GM12878 (cell line): ENCODE measurements at regions not wholly inside any gene's neighbourhood (a gene's known extent, or its start where the extent isn't known, plus 50 kb on each side); places are given as distances from the start of the nearest gene placed in this dataset.

Experiments
- ATAC-seq: fragments of 200-7000 bp; cut with Tn5 transposase; 3 replicates; pipeline ENCODE4 v1.9.1; 2020; ENCODE audit warnings: mild to moderate bottlenecking, moderate library complexity
- BruUV-seq: library from RNA; stranded (reverse); fragments of 400-500 nt; replicated peaks from 2 replicates; lab custom pipeline; 2021; lab: Mats Ljungman, UMichigan
- CTCF ChIA-PET: fragments of 300-600 bp; sonication (Branson Sonifier 250); formaldehyde crosslinking; extraction: SDS; loops from one replicate; lab custom pipeline; 2021; ENCODE audit warnings: inconsistent platforms; lab: Yijun Ruan, JAX
- POLR2A ChIA-PET: fragments of 350-600 bp; formaldehyde crosslinking; extraction: SDS; loops from one replicate; lab custom pipeline; 2021; ENCODE audit warnings: inconsistent platforms; lab: Charles Lee
- RAD21 ChIA-PET: fragments of 300-600 bp; sonication (Branson Sonifier 250); formaldehyde crosslinking; loops from one replicate; lab custom pipeline; 2023; ENCODE audit warnings: antibody characterized with exemption; ENCODE audit not compliant: unreplicated experiment; lab: Charles Lee
- SMC1A ChIA-PET: fragments of 300-600 bp; sonication (Branson Sonifier 250); formaldehyde crosslinking; loops from one replicate; lab custom pipeline; 2023; ENCODE audit not compliant: unreplicated experiment, uncharacterized antibody; lab: Charles Lee
- DNase-seq: peaks from one replicate; pipeline ENCODE4 v3.0.0-alpha.2; 2011; ENCODE audit warnings: low read depth, low spot score
- FAIRE-seq: peaks from 3 replicates; lab custom pipeline; 2011; peaks lifted over from hg19 to GRCh38; lab: Jason Lieb, UNC
- H2AFZ ChIP-seq: 2 replicates; pipeline ENCODE4 v1.6.0; 2011; ENCODE audit warnings: low read depth, low read length, control low read depth; ENCODE audit not compliant: control insufficient read depth
- H3K27ac ChIP-seq: 2 replicates; pipeline ENCODE4 v1.5.1; 2011; ENCODE audit warnings: control low read depth; ENCODE audit not compliant: control insufficient read depth, insufficient read depth
- H3K27me3 ChIP-seq, 2 experiments: replicated peaks in 1 of 2; 2 replicates each; pipeline versions ENCODE4 v1.6.0 to v1.6.1; 2011; ENCODE audit warnings: low read length in 1 of 2; ENCODE audit not compliant: control insufficient read depth in 2 of 2, insufficient read depth in 2 of 2
- H3K36me3 ChIP-seq, 2 experiments: 2 replicates each; pipeline ENCODE4 v1.5.1; 2011; ENCODE audit warnings: low read length in 1 of 2; ENCODE audit not compliant: control insufficient read depth in 2 of 2, insufficient read depth in 2 of 2
- H3K4me1 ChIP-seq: 2 replicates; pipeline ENCODE4 v1.6.1; 2011; ENCODE audit warnings: mild to moderate bottlenecking, low read length, moderate library complexity, mixed read lengths; ENCODE audit not compliant: control insufficient read depth, insufficient read depth
- H3K4me2 ChIP-seq: 2 replicates; pipeline ENCODE4 v1.6.0; 2011; ENCODE audit warnings: control low read depth; ENCODE audit not compliant: control insufficient read depth, insufficient read depth
- H3K4me3 ChIP-seq: fragments of 200-600 bp; sonication (generic); 2 replicates; pipeline ENCODE4 v1.5.1; 2016
- H3K79me2 ChIP-seq: 2 replicates; pipeline ENCODE4 v1.6.0; 2011; ENCODE audit warnings: low read length; ENCODE audit not compliant: control insufficient read depth, insufficient read depth
- H3K9ac ChIP-seq: 2 replicates; pipeline ENCODE4 v1.8.0; 2011; ENCODE audit warnings: low read length, control low read depth, mixed read lengths; ENCODE audit not compliant: control insufficient read depth, insufficient read depth
- H3K9me3 ChIP-seq: replicated peaks from 3 replicates; pipeline ENCODE4 v1.5.1; 2011; ENCODE audit warnings: mild to moderate bottlenecking, low read length; ENCODE audit not compliant: control insufficient read depth, insufficient read depth
- H4K20me1 ChIP-seq: 2 replicates; pipeline ENCODE4 v1.6.0; 2011; ENCODE audit not compliant: control insufficient read depth, insufficient read depth
- EP300 ChIP-seq, 2 experiments: fragments of 150-350 bp in 1 of 2; IDR thresholded peaks; 2 replicates each; pipeline ENCODE4 v1.6.1; 2011 to 2012; ENCODE audit warnings: low read depth in 2 of 2, low read length in 2 of 2, borderline replicate concordance in 1 of 2, improper control_type of control experiment in 1 of 2, inconsistent platforms in 1 of 2; ENCODE audit not compliant: control insufficient read depth in 1 of 2
- ESRRA ChIP-seq: IDR thresholded peaks from 2 replicates; pipeline ENCODE4 v1.6.1; 2012; ENCODE audit warnings: mild to moderate bottlenecking, low read length, improper control_type of control experiment
- GATAD2B ChIP-seq: fragments of 450-650 bp; conservative IDR thresholded peaks from 2 replicates; pipeline ENCODE4 v1.6.1; 2017; ENCODE audit warnings: low read depth, mild to moderate bottlenecking, moderate library complexity
- HDAC6 ChIP-seq: fragments of 200-600 bp; sonication (generic); IDR thresholded peaks from one replicate; pipeline ENCODE4 v1.8.0; 2017; ENCODE audit warnings: antibody characterized with exemption; ENCODE audit not compliant: unreplicated experiment
- IKZF2 ChIP-seq, 2 experiments: fragments of 450-650 bp; IDR thresholded peaks; 2 replicates each; pipeline ENCODE4 v1.6.1; 2017; ENCODE audit warnings: mild to moderate bottlenecking in 2 of 2, moderate library complexity in 2 of 2
- KLF5 ChIP-seq: fragments of 450-650 bp; IDR thresholded peaks from 2 replicates; pipeline ENCODE4 v1.6.1; 2014; ENCODE audit warnings: mild to moderate bottlenecking; ENCODE audit not compliant: partially characterized antibody
- RELA ChIP-seq: fragments of 450-650 bp; IDR thresholded peaks from 2 replicates; pipeline ENCODE4 v1.8.0; 2014; ENCODE audit warnings: borderline replicate concordance; ENCODE audit not compliant: partially characterized antibody
- WGBS: methylation state at CpG from one replicate; pipeline ENCODE4 v1.1.6; 2016; ENCODE audit warnings: low lambda C conversion rate; ENCODE audit not compliant: insufficient replicate concordance, insufficient coverage; ENCODE audit errors: missing lambda C conversion rate; 5-methylcytosine and 5-hydroxymethylcytosine counted together
- in situ Hi-C: fragments of 300-500 bp; cut with MboI; formaldehyde crosslinking; loops from 9 replicates; pipeline ENCODE4 v1.14.3; 2018; ENCODE audit warnings: mixed read lengths
- intact Hi-C: fragments of 100-400 bp; cut with micrococcal nuclease; formaldehyde crosslinking; loops from one replicate; pipeline ENCODE4 v1.14.2; 2022; ENCODE audit not compliant: unreplicated experiment
- TF ChIP-seq, protein P1 (sequence below): fragments of 450-650 bp; IDR thresholded peaks from 2 replicates; pipeline ENCODE4 v1.6.1; 2017; ENCODE audit warnings: mild to moderate bottlenecking, low read depth, inconsistent platforms; ENCODE audit not compliant: poor library complexity, severe bottlenecking
- TF ChIP-seq, protein P2 (sequence below), 3 experiments: IDR thresholded peaks in 2 of 3; conservative IDR thresholded peaks in 1 of 3; 2 replicates each; pipeline ENCODE4 v1.5.1; 2011; ENCODE audit warnings: low read depth in 3 of 3, low read length in 3 of 3, mild to moderate bottlenecking in 3 of 3, control low read depth in 2 of 3, moderate library complexity in 2 of 3, inconsistent platforms in 1 of 3, mixed read lengths in 1 of 3; ENCODE audit not compliant: control insufficient read depth in 2 of 3, insufficient read depth in 1 of 3; ENCODE audit errors: extremely low read depth in 1 of 3
- TF ChIP-seq, protein P3 (sequence below): fragments of 450-650 bp; IDR thresholded peaks from 2 replicates; pipeline ENCODE4 v1.6.1; 2017; ENCODE audit warnings: borderline replicate concordance
- TF ChIP-seq, protein P4 (sequence below): fragments of 150-350 bp; IDR thresholded peaks from 2 replicates; pipeline ENCODE4 v1.6.1; 2016; ENCODE audit warnings: low read depth, low read length

DNA sequence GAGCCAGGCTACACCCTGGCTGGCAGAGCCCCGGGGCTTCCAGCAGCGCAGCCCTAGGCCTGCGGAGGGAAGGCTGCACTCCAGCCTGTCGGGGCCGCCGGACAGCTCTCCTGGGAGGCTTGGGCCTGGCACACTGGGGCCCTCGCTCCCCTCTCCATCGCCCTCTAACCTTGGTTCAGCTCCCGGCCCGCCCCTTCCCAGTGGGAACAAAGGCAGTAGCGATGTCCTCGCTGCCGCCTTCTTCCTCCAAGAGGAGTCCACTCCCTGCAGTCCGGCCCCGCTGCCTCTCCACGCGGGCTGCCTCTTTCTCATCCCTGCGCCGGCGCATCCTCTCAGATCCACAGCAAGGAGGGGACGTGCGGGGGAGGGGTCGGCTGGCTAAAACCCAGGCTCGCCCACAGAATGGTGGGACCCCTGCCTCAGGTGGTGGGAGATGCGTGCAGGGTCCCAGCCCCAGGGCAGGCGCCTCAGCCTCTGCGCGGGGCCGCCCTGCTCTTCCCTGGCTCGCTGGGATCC, 138.1 kb downstream of the TWIST2 start:
- no peaks in the 10 kb centered on the region; a peak in 2 of 4 replicates for H3K27me3 ChIP-seq
- no peaks in the 10 kb centered on the region for H3K4me1 ChIP-seq
- H3K4me2 ChIP-seq, result no peak overlapping the region
- no peak overlapping the region for H3K27ac ChIP-seq
- H3K9me3 ChIP-seq, result no peaks in the 10 kb centered on the region
- TF ChIP-seq, protein P1, sequence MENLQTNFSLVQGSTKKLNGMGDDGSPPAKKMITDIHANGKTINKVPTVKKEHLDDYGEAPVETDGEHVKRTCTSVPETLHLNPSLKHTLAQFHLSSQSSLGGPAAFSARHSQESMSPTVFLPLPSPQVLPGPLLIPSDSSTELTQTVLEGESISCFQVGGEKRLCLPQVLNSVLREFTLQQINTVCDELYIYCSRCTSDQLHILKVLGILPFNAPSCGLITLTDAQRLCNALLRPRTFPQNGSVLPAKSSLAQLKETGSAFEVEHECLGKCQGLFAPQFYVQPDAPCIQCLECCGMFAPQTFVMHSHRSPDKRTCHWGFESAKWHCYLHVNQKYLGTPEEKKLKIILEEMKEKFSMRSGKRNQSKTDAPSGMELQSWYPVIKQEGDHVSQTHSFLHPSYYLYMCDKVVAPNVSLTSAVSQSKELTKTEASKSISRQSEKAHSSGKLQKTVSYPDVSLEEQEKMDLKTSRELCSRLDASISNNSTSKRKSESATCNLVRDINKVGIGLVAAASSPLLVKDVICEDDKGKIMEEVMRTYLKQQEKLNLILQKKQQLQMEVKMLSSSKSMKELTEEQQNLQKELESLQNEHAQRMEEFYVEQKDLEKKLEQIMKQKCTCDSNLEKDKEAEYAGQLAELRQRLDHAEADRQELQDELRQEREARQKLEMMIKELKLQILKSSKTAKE, result no peak
- TF ChIP-seq HDAC6 (no peak), IKZF2 (IDR thresholded peaks at IDR 0.05) (no peak), GATAD2B (no peak), ESRRA (no peak), EP300 (IDR thresholded peaks at IDR 0.05; ENCODE audit: borderline replicate concordance in 1 of 2, control insufficient read depth in 1 of 2, low read depth in 2 of 2, low read length in 2 of 2) (no peak), KLF5 (no peak), RELA (no peak)
- TF ChIP-seq, protein P2, sequence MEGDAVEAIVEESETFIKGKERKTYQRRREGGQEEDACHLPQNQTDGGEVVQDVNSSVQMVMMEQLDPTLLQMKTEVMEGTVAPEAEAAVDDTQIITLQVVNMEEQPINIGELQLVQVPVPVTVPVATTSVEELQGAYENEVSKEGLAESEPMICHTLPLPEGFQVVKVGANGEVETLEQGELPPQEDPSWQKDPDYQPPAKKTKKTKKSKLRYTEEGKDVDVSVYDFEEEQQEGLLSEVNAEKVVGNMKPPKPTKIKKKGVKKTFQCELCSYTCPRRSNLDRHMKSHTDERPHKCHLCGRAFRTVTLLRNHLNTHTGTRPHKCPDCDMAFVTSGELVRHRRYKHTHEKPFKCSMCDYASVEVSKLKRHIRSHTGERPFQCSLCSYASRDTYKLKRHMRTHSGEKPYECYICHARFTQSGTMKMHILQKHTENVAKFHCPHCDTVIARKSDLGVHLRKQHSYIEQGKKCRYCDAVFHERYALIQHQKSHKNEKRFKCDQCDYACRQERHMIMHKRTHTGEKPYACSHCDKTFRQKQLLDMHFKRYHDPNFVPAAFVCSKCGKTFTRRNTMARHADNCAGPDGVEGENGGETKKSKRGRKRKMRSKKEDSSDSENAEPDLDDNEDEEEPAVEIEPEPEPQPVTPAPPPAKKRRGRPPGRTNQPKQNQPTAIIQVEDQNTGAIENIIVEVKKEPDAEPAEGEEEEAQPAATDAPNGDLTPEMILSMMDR (IDR thresholded peaks at IDR 0.05 in 2 of 3, conservative IDR thresholded peaks at IDR 0.05 in 1 of 3; ENCODE audit: control insufficient read depth in 2 of 3, extremely low read depth in 1 of 3, insufficient read depth in 1 of 3, low read depth in 3 of 3, low read length in 3 of 3), result no peak
- TF ChIP-seq, protein P3, sequence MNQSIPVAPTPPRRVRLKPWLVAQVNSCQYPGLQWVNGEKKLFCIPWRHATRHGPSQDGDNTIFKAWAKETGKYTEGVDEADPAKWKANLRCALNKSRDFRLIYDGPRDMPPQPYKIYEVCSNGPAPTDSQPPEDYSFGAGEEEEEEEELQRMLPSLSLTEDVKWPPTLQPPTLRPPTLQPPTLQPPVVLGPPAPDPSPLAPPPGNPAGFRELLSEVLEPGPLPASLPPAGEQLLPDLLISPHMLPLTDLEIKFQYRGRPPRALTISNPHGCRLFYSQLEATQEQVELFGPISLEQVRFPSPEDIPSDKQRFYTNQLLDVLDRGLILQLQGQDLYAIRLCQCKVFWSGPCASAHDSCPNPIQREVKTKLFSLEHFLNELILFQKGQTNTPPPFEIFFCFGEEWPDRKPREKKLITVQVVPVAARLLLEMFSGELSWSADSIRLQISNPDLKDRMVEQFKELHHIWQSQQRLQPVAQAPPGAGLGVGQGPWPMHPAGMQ, result no peak
- TF ChIP-seq, protein P4, sequence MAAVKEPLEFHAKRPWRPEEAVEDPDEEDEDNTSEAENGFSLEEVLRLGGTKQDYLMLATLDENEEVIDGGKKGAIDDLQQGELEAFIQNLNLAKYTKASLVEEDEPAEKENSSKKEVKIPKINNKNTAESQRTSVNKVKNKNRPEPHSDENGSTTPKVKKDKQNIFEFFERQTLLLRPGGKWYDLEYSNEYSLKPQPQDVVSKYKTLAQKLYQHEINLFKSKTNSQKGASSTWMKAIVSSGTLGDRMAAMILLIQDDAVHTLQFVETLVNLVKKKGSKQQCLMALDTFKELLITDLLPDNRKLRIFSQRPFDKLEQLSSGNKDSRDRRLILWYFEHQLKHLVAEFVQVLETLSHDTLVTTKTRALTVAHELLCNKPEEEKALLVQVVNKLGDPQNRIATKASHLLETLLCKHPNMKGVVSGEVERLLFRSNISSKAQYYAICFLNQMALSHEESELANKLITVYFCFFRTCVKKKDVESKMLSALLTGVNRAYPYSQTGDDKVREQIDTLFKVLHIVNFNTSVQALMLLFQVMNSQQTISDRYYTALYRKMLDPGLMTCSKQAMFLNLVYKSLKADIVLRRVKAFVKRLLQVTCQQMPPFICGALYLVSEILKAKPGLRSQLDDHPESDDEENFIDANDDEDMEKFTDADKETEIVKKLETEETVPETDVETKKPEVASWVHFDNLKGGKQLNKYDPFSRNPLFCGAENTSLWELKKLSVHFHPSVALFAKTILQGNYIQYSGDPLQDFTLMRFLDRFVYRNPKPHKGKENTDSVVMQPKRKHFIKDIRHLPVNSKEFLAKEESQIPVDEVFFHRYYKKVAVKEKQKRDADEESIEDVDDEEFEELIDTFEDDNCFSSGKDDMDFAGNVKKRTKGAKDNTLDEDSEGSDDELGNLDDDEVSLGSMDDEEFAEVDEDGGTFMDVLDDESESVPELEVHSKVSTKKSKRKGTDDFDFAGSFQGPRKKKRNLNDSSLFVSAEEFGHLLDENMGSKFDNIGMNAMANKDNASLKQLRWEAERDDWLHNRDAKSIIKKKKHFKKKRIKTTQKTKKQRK, result no peak
- H4K20me1 ChIP-seq, result no peaks in the 10 kb centered on the region
- CTCF ChIA-PET, result no interaction called here
- no peaks in the 10 kb centered on the region for H3K36me3 ChIP-seq
- no peak for DNase-seq
- RAD21 ChIA-PET, result no interaction called here
- no peak for ATAC-seq
- in situ Hi-C loops (no loop called here), intact Hi-C loops (no loop called here)
- FAIRE-seq, result no peak
- H3K79me2 ChIP-seq, result no peaks in the 10 kb centered on the region
- no TSS peak for BruUV-seq
- POLR2A ChIA-PET, result no interaction called here
- H3K4me3 ChIP-seq, result no peak overlapping the region
- no peak overlapping the region for H2AFZ ChIP-seq
- no peak overlapping the region for H3K9ac ChIP-seq
- WGBS, result 53% methylated on average over 21 of the region's 30 CpGs
- SMC1A ChIA-PET, result no interaction called here
